K562 (cell line): ENCODE measurements at regions not wholly inside any gene's neighbourhood (a gene's known extent, or its start where the extent isn't known, plus 50 kb on each side); places are given as distances from the start of the nearest gene placed in this dataset.

ENCODE experiments used
- ATAC-seq: fragments of 200-7000 bp; cut with Tn5 transposase; 3 replicates; pipeline ENCODE4 v1.9.1; 2020; ENCODE audit warnings: moderate library complexity
- BruUV-seq: library from RNA; stranded (reverse); fragments of 400-500 nt; replicated peaks from 2 replicates; lab custom pipeline; 2021; lab: Mats Ljungman, UMichigan
- CTCF ChIA-PET: fragments of 300-600 bp; formaldehyde crosslinking; extraction: SDS; loops from one replicate; lab custom pipeline; 2021; ENCODE audit warnings: low intra/inter-chr PET ratio; lab: Yijun Ruan, JAX
- POLR2A ChIA-PET: fragments of 300-600, 350-650 bp; sonication (Branson Sonifier 250); formaldehyde crosslinking; extraction: SDS; loops from one replicate; lab custom pipeline; 2021; ENCODE audit warnings: antibody characterized with exemption, inconsistent platforms; lab: Yijun Ruan, JAX
- DNase-seq, 4 experiments: peaks; one replicate each; pipeline versions ENCODE4 v3.0.0 to v3.0.0-alpha.2; 2011 to 2018; ENCODE audit warnings: low spot score in 3 of 4, mixed read lengths in 3 of 4; ENCODE audit errors: extremely low read depth in 1 of 4
- FAIRE-seq: peaks from 2 replicates; lab custom pipeline; 2011; peaks lifted over from hg19 to GRCh38; lab: Jason Lieb, UNC
- H2AFZ ChIP-seq: 2 replicates; pipeline ENCODE4 v1.6.0; 2011; ENCODE audit warnings: low read depth, low read length, control low read depth, inconsistent platforms
- H3K27ac ChIP-seq: fragments of 200-600 bp; 3 replicates; pipeline ENCODE4 v1.8.0; 2011; ENCODE audit warnings: low read depth, mild to moderate bottlenecking, control low read depth, inconsistent platforms, low read length, moderate library complexity, mixed read lengths; ENCODE audit errors: extremely low read depth
- H3K27me3 ChIP-seq, 2 experiments: fragments of 300-600 bp in 1 of 2; 2 replicates in 1 of 2; 3 replicates in 1 of 2; pipeline versions ENCODE4 v1.6.0 to v1.8.0; 2011; ENCODE audit warnings: inconsistent platforms in 2 of 2, low read length in 2 of 2, mild to moderate bottlenecking in 1 of 2, mixed read lengths in 1 of 2, moderate library complexity in 1 of 2; ENCODE audit not compliant: control insufficient read depth in 2 of 2, insufficient read depth in 2 of 2
- H3K36me3 ChIP-seq: fragments of 300-600 bp; 3 replicates; pipeline ENCODE4 v1.8.0; 2011; ENCODE audit warnings: mild to moderate bottlenecking, low read length, inconsistent platforms; ENCODE audit not compliant: control insufficient read depth, insufficient read depth
- H3K4me1 ChIP-seq, 2 experiments: fragments of 200-600 bp in 1 of 2; replicated peaks in 1 of 2; 2 replicates in 1 of 2; 3 replicates in 1 of 2; pipeline versions ENCODE4 v1.5.1 to v1.8.0; 2011; ENCODE audit warnings: inconsistent platforms in 2 of 2, low read length in 2 of 2, mild to moderate bottlenecking in 1 of 2, mixed read lengths in 1 of 2, moderate library complexity in 1 of 2; ENCODE audit not compliant: control insufficient read depth in 2 of 2, insufficient read depth in 2 of 2
- H3K4me2 ChIP-seq: 2 replicates; pipeline ENCODE4 v1.6.1; 2011; ENCODE audit warnings: low read length, control low read depth, inconsistent platforms, mixed read lengths; ENCODE audit not compliant: insufficient read depth
- H3K4me3 ChIP-seq: fragments of 200-600 bp; sonication (generic), shearing (Covaris generic); 2 replicates; pipeline ENCODE4 v1.5.1; 2016; ENCODE audit warnings: control low read depth, inconsistent platforms
- H3K79me2 ChIP-seq: fragments of 200-600 bp; 3 replicates; pipeline ENCODE4 v1.8.0; 2011; ENCODE audit warnings: low read length, inconsistent platforms; ENCODE audit not compliant: control insufficient read depth, insufficient read depth
- H3K9ac ChIP-seq, 2 experiments: 2 replicates each; pipeline versions ENCODE4 v1.6.0 to v1.6.1; 2011; ENCODE audit warnings: low read depth in 2 of 2, low read length in 2 of 2, control low read depth in 1 of 2, inconsistent platforms in 1 of 2, mild to moderate bottlenecking in 1 of 2, mixed read lengths in 1 of 2; ENCODE audit not compliant: insufficient read depth in 1 of 2
- H3K9me1 ChIP-seq: one replicate; pipeline ENCODE4 v1.6.0; 2011; ENCODE audit warnings: inconsistent platforms, mild to moderate bottlenecking, low read length, moderate library complexity; ENCODE audit not compliant: control insufficient read depth, insufficient read depth
- H3K9me3 ChIP-seq: replicated peaks from 2 replicates; pipeline ENCODE4 v1.5.1; 2011; ENCODE audit warnings: low read depth, low read length, inconsistent platforms; ENCODE audit not compliant: control insufficient read depth, insufficient read depth
- H4K20me1 ChIP-seq: replicated peaks from 2 replicates; pipeline ENCODE4 v1.6.1; 2011; ENCODE audit warnings: low read length, inconsistent platforms, mixed read lengths; ENCODE audit not compliant: control insufficient read depth, insufficient read depth
- L3MBTL2 ChIP-seq: fragments of 450-650 bp; IDR thresholded peaks from 2 replicates; pipeline ENCODE4 v1.6.1; 2016; ENCODE audit warnings: mild to moderate bottlenecking, moderate library complexity
- ZNF431 ChIP-seq: sonication (generic); formaldehyde crosslinking; IDR thresholded peaks from 2 replicates; pipeline ENCODE4 v1.8.0; 2022; ENCODE audit warnings: mild to moderate bottlenecking, missing genetic modification reagents
- WGBS: fragments of 100-300 bp; shearing (Covaris generic); methylation state at CpG from one replicate; pipeline ENCODE4 v1.1.6; 2016; ENCODE audit warnings: low coverage, mixed read lengths; ENCODE audit not compliant: insufficient coverage; ENCODE audit errors: missing lambda C conversion rate; 5-methylcytosine and 5-hydroxymethylcytosine counted together
- in situ Hi-C: fragments of 300-500 bp; cut with MboI; formaldehyde crosslinking; loops from 4 replicates; pipeline ENCODE4 v1.15.0; 2018; ENCODE audit warnings: inconsistent platforms, mixed read lengths
- intact Hi-C: fragments of 100-400 bp; cut with micrococcal nuclease; formaldehyde crosslinking; loops from 2 replicates; pipeline ENCODE4 v1.14.2; 2022

- no peak for TF ChIP-seq ZNF431
- TF ChIP-seq, all 486 proteins: peak for 3
Measured at GRCh38 chr6:147651249-147652063, 143.0 kb downstream of the SAMD5 start (continued).

- no peaks in the 10 kb centered on the region for H3K79me2 ChIP-seq
- no peak overlapping the region for H3K4me3 ChIP-seq
- in situ Hi-C loops (no loop called here), intact Hi-C loops (loop anchor here (10.0 kb wide), 1 partner anchor 259 kb away; no protein-coding TSS in a partner anchor)
- H3K9ac ChIP-seq: no peak overlapping the region
- H3K4me2 ChIP-seq: no peak overlapping the region
- peaks cover 3 to 8% of the 10 kb centered on the region in 2 experiments; a peak in 3 of 5 replicates for H3K27me3 ChIP-seq
- H3K9me1 ChIP-seq: no peaks in the 10 kb centered on the region
- no peaks in the 10 kb centered on the region for H3K4me1 ChIP-seq
- H2AFZ ChIP-seq: no peak overlapping the region
- no TSS peak for BruUV-seq
- H3K9me3 ChIP-seq: no peaks in the 10 kb centered on the region
- ATAC-seq: no peak
- WGBS: 0% methylated on average over 2 of the region's 2 CpGs
- H3K27ac ChIP-seq: no peak overlapping the region
- no peak for DNase-seq
- ChIA-PET CTCF (no interaction called here), POLR2A (no interaction called here)
- TF ChIP-seq L3MBTL2: no peak
- no peaks in the 10 kb centered on the region for H4K20me1 ChIP-seq
- H3K36me3 ChIP-seq: no peaks in the 10 kb centered on the region
- no peak for FAIRE-seq
Measured at GRCh38 chr6:147653631-147654030, 145.1 kb downstream of the SAMD5 start.
